ENCODE measurements at regions not wholly inside any gene's neighbourhood (a gene's known extent, or its start where the extent isn't known, plus 50 kb on each side); places are given as distances from the start of the nearest gene placed in this dataset.
A peak's percentile ranks its signal among the peaks of the same experiment; 100 is the strongest.

GRCh38 chr11:130580891-130581492 lies 132.5 kb downstream of the ADAMTS15 start:
- TF ChIP-seq POLR2A (IDR thresholded peaks at IDR 0.05) (no peak), CTCF (IDR thresholded peaks at IDR 0.05) (no peak), EP300 (IDR thresholded peaks at IDR 0.05) (peak in 1 of 2 donors; percentile 52)
- no peaks in the 10 kb centered on the region for H3K9me3 ChIP-seq
- no peak overlapping the region for H3K4me3 ChIP-seq
- WGBS, 2 donors: 26 to 27% methylated on average over 5 of the region's 5 CpGs
- no peaks in the 10 kb centered on the region for H3K36me3 ChIP-seq
- no peaks in the 10 kb centered on the region for H3K27me3 ChIP-seq
- peaks cover 0 to 82% (median 35%) of the 10 kb centered on the region in 4 donors for H3K4me1 ChIP-seq
- peak overlapping the region; percentile 41 to 93 (median 65) for H3K27ac ChIP-seq
- DNase-seq (ENCODE audit: low spot score in 2 of 2): no peak

- WGBS, 2 donors: 30 to 31% methylated on average over 2 of the region's 2 CpGs
- Histone ChIP-seq H3K4me3 (no peak overlapping the region), H3K27ac (peak overlapping the region in 3 of 4 donors; percentile 57 to 93 (median 82)), H3K9me3 (no peaks in the 10 kb centered on the region), H3K4me1 (peaks cover 0 to 83% (median 35%) of the 10 kb centered on the region in 4 donors), H3K36me3 (no peaks in the 10 kb centered on the region), H3K27me3 (no peaks in the 10 kb centered on the region)
- no peak for DNase-seq (ENCODE audit: low spot score in 2 of 2)
- TF ChIP-seq EP300 (IDR thresholded peaks at IDR 0.05): no peak
- no peak for TF ChIP-seq CTCF (IDR thresholded peaks at IDR 0.05)
- TF ChIP-seq POLR2A (IDR thresholded peaks at IDR 0.05): no peak
Measured at GRCh38 chr11:130581646-130582045, 133.2 kb downstream of the ADAMTS15 start.

- 91 to 93% methylated on average over 5 of the region's 5 CpGs for WGBS, 2 donors
- Histone ChIP-seq H3K27ac (peak overlapping the region in 3 of 4 donors; percentile 57 to 93 (median 82)), H3K36me3 (no peaks in the 10 kb centered on the region), H3K9me3 (peaks cover 0 to 2% (median 0%) of the 10 kb centered on the region in 4 donors), H3K4me3 (no peak overlapping the region), H3K27me3 (no peaks in the 10 kb centered on the region), H3K4me1 (peaks cover 0 to 83% (median 35%) of the 10 kb centered on the region in 4 donors)
- no peak for DNase-seq (ENCODE audit: low spot score in 2 of 2)
- no peak for TF ChIP-seq CTCF (IDR thresholded peaks at IDR 0.05)
- no peak for TF ChIP-seq POLR2A (IDR thresholded peaks at IDR 0.05)
- no peak for TF ChIP-seq EP300 (IDR thresholded peaks at IDR 0.05)
Measured at GRCh38 chr11:130582176-130582575, 133.7 kb downstream of the ADAMTS15 start.

- 70 to 78% methylated on average over 2 of the region's 2 CpGs for WGBS, 2 donors
- DNase-seq (ENCODE audit: low spot score in 2 of 2): no peak
- Histone ChIP-seq H3K27me3 (no peaks in the 10 kb centered on the region), H3K9me3 (peaks cover 0 to 5% (median 0%) of the 10 kb centered on the region in 4 donors), H3K27ac (peak overlapping the region in 3 of 4 donors; percentile 2 to 93 (median 82)), H3K4me3 (no peak overlapping the region), H3K36me3 (no peaks in the 10 kb centered on the region), H3K4me1 (peaks cover 0 to 76% (median 31%) of the 10 kb centered on the region in 4 donors)
- peak in 1 of 2 donors; percentile 31 for TF ChIP-seq EP300 (IDR thresholded peaks at IDR 0.05)
- TF ChIP-seq POLR2A (IDR thresholded peaks at IDR 0.05): no peak
Measured at GRCh38 chr11:130582981-130583380, 134.5 kb downstream of the ADAMTS15 start.

- 38 to 44% methylated on average over 4 of the region's 4 CpGs for WGBS, 2 donors
- Histone ChIP-seq H3K4me1 (peaks cover 0 to 67% (median 27%) of the 10 kb centered on the region in 4 donors), H3K9me3 (peaks cover 0 to 5% (median 0%) of the 10 kb centered on the region in 4 donors), H3K27me3 (no peaks in the 10 kb centered on the region), H3K27ac (peak overlapping the region in 3 of 4 donors; percentile 2 to 93 (median 82)), H3K36me3 (no peaks in the 10 kb centered on the region), H3K4me3 (no peak overlapping the region)
- TF ChIP-seq CTCF (IDR thresholded peaks at IDR 0.05) (no peak), POLR2A (IDR thresholded peaks at IDR 0.05) (no peak), EP300 (IDR thresholded peaks at IDR 0.05) (peak in 1 of 2 donors; percentile 79)
- no peak for DNase-seq (ENCODE audit: low spot score in 2 of 2)
Measured at GRCh38 chr11:130583801-130584211, 135.4 kb downstream of the ADAMTS15 start.
